ENCODE measurements at regions not wholly inside any gene's neighbourhood (a gene's known extent, or its start where the extent isn't known, plus 50 kb on each side); places are given as distances from the start of the nearest gene placed in this dataset.

- DNase-seq (ENCODE audit: low read depth): no peak
Observed at GRCh38 chr11:69997352-69997751, 80.8 kb upstream of the ANO1 start.

- no peak for DNase-seq (ENCODE audit: low read depth)
Observed at GRCh38 chr11:69999721-70000120, 78.4 kb upstream of the ANO1 start.

GRCh38 chr11:70000228-70000627 is 77.9 kb upstream of the ANO1 start:
- DNase-seq (ENCODE audit: low read depth): no peak

- no peak for DNase-seq (ENCODE audit: low read depth)
Observed at GRCh38 chr11:70001246-70001645, 76.9 kb upstream of the ANO1 start.

- DNase-seq (ENCODE audit: low read depth): no peak
Observed at GRCh38 chr11:70002433-70002832, 75.7 kb upstream of the ANO1 start.

- DNase-seq (ENCODE audit: low read depth): no peak
Observed at GRCh38 chr11:70005107-70005818, 72.9 kb upstream of the ANO1 start.

GRCh38 chr11:70007796-70008195 is 70.3 kb upstream of the ANO1 start:
- DNase-seq (ENCODE audit: low read depth): no peak

- no peak for DNase-seq (ENCODE audit: low read depth)
Observed at GRCh38 chr11:70010774-70011173, 67.3 kb upstream of the ANO1 start.

GRCh38 chr11:70012134-70012733 is 65.9 kb upstream of the ANO1 start:
- no peak for DNase-seq (ENCODE audit: low read depth)

- no peak for DNase-seq (ENCODE audit: low read depth)
Observed at GRCh38 chr11:70014291-70014690, 63.8 kb upstream of the ANO1 start.

- DNase-seq (ENCODE audit: low read depth): no peak
Observed at GRCh38 chr11:70016666-70017367, 61.3 kb upstream of the ANO1 start.

- no peak for DNase-seq (ENCODE audit: low read depth)
Observed at GRCh38 chr11:70018816-70019215, 59.3 kb upstream of the ANO1 start.

- no peak for DNase-seq (ENCODE audit: low read depth)
Observed at GRCh38 chr11:70019576-70020011, 58.5 kb upstream of the ANO1 start.

- DNase-seq (ENCODE audit: low read depth): no peak
Observed at GRCh38 chr11:70020336-70021214, 57.5 kb upstream of the ANO1 start.

- DNase-seq (ENCODE audit: low read depth): no peak
Observed at GRCh38 chr11:70021586-70021985, 56.5 kb upstream of the ANO1 start.

- DNase-seq (ENCODE audit: low read depth): no peak
Observed at GRCh38 chr11:70024036-70024772, 53.9 kb upstream of the ANO1 start.

- DNase-seq (ENCODE audit: low read depth): no peak
Observed at GRCh38 chr11:70024773-70025045, 53.4 kb upstream of the ANO1 start.

GRCh38 chr11:70025308-70025707 is 52.8 kb upstream of the ANO1 start:
- no peak for DNase-seq (ENCODE audit: low read depth)

GRCh38 chr11:70026012-70026411 is 52.1 kb upstream of the ANO1 start:
- no peak for DNase-seq (ENCODE audit: low read depth)

GRCh38 chr11:70026726-70027125 is 51.4 kb upstream of the ANO1 start:
- DNase-seq (ENCODE audit: low read depth): no peak

GRCh38 chr11:70027451-70027850 is 50.7 kb upstream of the ANO1 start:
- no peak for DNase-seq (ENCODE audit: low read depth)
